Transverse colon (tissue), 4 donors: ENCODE measurements at regions not wholly inside any gene's neighbourhood (a gene's known extent, or its start where the extent isn't known, plus 50 kb on each side); places are given as distances from the start of the nearest gene placed in this dataset.

Experiments used
- DNase-seq: peaks from one replicate; pipeline ENCODE4 v3.0.0-alpha.2; 2019
- H3K27ac ChIP-seq, 4 donors: fragments of 200-600 bp; sonication (generic); 2 replicates each; pipeline ENCODE4 v1.5.1; 2016 to 2018; ENCODE audit warnings: inconsistent platforms in 4 of 4
- H3K27me3 ChIP-seq: fragments of 200-600 bp; sonication (generic); 2 replicates; pipeline ENCODE4 v1.5.1; 2017; ENCODE audit warnings: inconsistent platforms
- H3K36me3 ChIP-seq, 4 donors: fragments of 200-600 bp; sonication (generic); 2 replicates each; pipeline ENCODE4 v1.5.1; 2017 to 2019; ENCODE audit warnings: inconsistent platforms in 4 of 4
- H3K4me1 ChIP-seq, 4 donors: fragments of 200-600 bp; sonication (generic); 2 replicates each; pipeline ENCODE4 v1.5.1; 2017 to 2020; ENCODE audit warnings: inconsistent platforms in 4 of 4
- H3K4me3 ChIP-seq, 4 donors: fragments of 200-600 bp; sonication (generic); 1 replicate in 1 of 4; 2 replicates in 3 of 4; pipeline versions ENCODE4 v1.5.1 to v1.6.1; 2017 to 2019; ENCODE audit warnings: inconsistent platforms in 4 of 4
- H3K9me3 ChIP-seq, 2 donors: fragments of 200-600 bp; sonication (generic); 2 replicates each; pipeline ENCODE4 v1.5.1; 2017 to 2019; ENCODE audit warnings: inconsistent platforms in 2 of 2
- CTCF ChIP-seq, 5 experiments: fragments of 200-600 bp in 3 of 5; fragments of 450-650 bp in 2 of 5; sonication (generic) in 3 of 5; IDR thresholded peaks; 1 replicate in 2 of 5; 2 replicates in 3 of 5; pipeline ENCODE4 v1.5.1; 2016 to 2017; ENCODE audit warnings: antibody characterized with exemption in 5 of 5, inconsistent platforms in 3 of 5, mild to moderate bottlenecking in 2 of 5, moderate library complexity in 1 of 5
- EP300 ChIP-seq: sonication (generic); formaldehyde crosslinking; IDR thresholded peaks from one replicate; pipeline ENCODE4 v1.6.1; 2017; ENCODE audit warnings: antibody characterized with exemption, low read depth
- POLR2A ChIP-seq: fragments of 450-650 bp; IDR thresholded peaks from one replicate; pipeline ENCODE4 v1.6.1; 2016; ENCODE audit warnings: antibody characterized with exemption, mild to moderate bottlenecking, moderate library complexity
- POLR2AphosphoS5 ChIP-seq, 3 donors: sonication (generic); formaldehyde crosslinking; IDR thresholded peaks; one replicate each; pipeline ENCODE4 v1.6.1; 2016; ENCODE audit warnings: antibody characterized with exemption in 3 of 3
- WGBS, 2 donors: methylation state at CpG; one replicate each; pipeline ENCODE4 v1.1.5; 2018; ENCODE audit warnings: low coverage in 1 of 2; 5-methylcytosine and 5-hydroxymethylcytosine counted together
- in situ Hi-C, 4 donors: fragments of 200-750 bp; cut with MboI; loops; one replicate each; pipeline versions ENCODE4 v1.15.0 to v1.15.1; 2017; ENCODE audit warnings: low sequenced_read_pairs in 3 of 4, low pct_ligation_motif_present in 1 of 4, low pct_unique_long_range_greater_than_20kb in 1 of 4
- intact Hi-C: fragments of 100-400 bp; cut with DNase I; formaldehyde crosslinking; loops from one replicate; pipeline ENCODE4 v1.15.1; 2023; ENCODE audit warnings: low total_unique reads

- Histone ChIP-seq H3K27ac (no peak overlapping the region), H3K4me1 (no peaks in the 10 kb centered on the region), H3K36me3 (no peaks in the 10 kb centered on the region), H3K9me3 (no peaks in the 10 kb centered on the region), H3K4me3 (no peak overlapping the region), H3K27me3 (no peaks in the 10 kb centered on the region)
- intact Hi-C loops (no loop called here), in situ Hi-C loops (no loop called here)
- 95 to 97% methylated on average over 2 of the region's 2 CpGs for WGBS, 2 donors
- no peak for TF ChIP-seq CTCF (IDR thresholded peaks at IDR 0.05)
- TF ChIP-seq POLR2AphosphoS5 (IDR thresholded peaks at IDR 0.05), result no peak
- TF ChIP-seq EP300, result no peak
- no peak for TF ChIP-seq POLR2A
- no peak for DNase-seq
Measured at GRCh38 chr2:228648541-228648940, 467.1 kb upstream of the SPHKAP start.

- no peak for TF ChIP-seq CTCF (IDR thresholded peaks at IDR 0.05)
- no peak for TF ChIP-seq POLR2AphosphoS5 (IDR thresholded peaks at IDR 0.05)
- no peak for TF ChIP-seq POLR2A
- no peak for TF ChIP-seq EP300
- H3K9me3 ChIP-seq, result no peaks in the 10 kb centered on the region
- H3K27ac ChIP-seq, result no peak overlapping the region
- in situ Hi-C loops, result no loop called here
- WGBS, 2 donors, result 64 to 75% methylated on average over 1 of the region's 1 CpG
- DNase-seq, result no peak
- H3K4me1 ChIP-seq, result no peaks in the 10 kb centered on the region
- H3K27me3 ChIP-seq, result no peaks in the 10 kb centered on the region
- no peak overlapping the region for H3K4me3 ChIP-seq
- no peaks in the 10 kb centered on the region for H3K36me3 ChIP-seq
- intact Hi-C loops, result no loop called here
Measured at GRCh38 chr2:228646061-228646460, 464.6 kb upstream of the SPHKAP start.

GRCh38 chr2:228644199-228644598 is 462.7 kb upstream of the SPHKAP start:
- TF ChIP-seq POLR2A, result no peak
- TF ChIP-seq POLR2AphosphoS5 (IDR thresholded peaks at IDR 0.05), result no peak
- no peak for TF ChIP-seq CTCF (IDR thresholded peaks at IDR 0.05)
- TF ChIP-seq EP300, result no peak
- no peak overlapping the region for H3K4me3 ChIP-seq
- H3K9me3 ChIP-seq, result no peaks in the 10 kb centered on the region
- no peak overlapping the region for H3K27ac ChIP-seq
- 66 to 75% methylated on average over 2 of the region's 2 CpGs for WGBS, 2 donors
- intact Hi-C loops (no loop called here), in situ Hi-C loops (no loop called here)
- DNase-seq, result no peak
- H3K27me3 ChIP-seq, result no peaks in the 10 kb centered on the region
- no peaks in the 10 kb centered on the region for H3K36me3 ChIP-seq
- no peaks in the 10 kb centered on the region for H3K4me1 ChIP-seq

- Histone ChIP-seq H3K36me3 (no peaks in the 10 kb centered on the region), H3K27ac (no peak overlapping the region), H3K27me3 (no peaks in the 10 kb centered on the region), H3K4me1 (no peaks in the 10 kb centered on the region), H3K9me3 (no peaks in the 10 kb centered on the region), H3K4me3 (no peak overlapping the region)
- intact Hi-C loops (no loop called here), in situ Hi-C loops (no loop called here)
- 80 to 83% methylated on average over 2 of the region's 2 CpGs for WGBS, 2 donors
- TF ChIP-seq POLR2AphosphoS5 (IDR thresholded peaks at IDR 0.05) (no peak), POLR2A (no peak), EP300 (no peak), CTCF (IDR thresholded peaks at IDR 0.05) (no peak)
- DNase-seq, result no peak
Measured at GRCh38 chr2:228642861-228643260, 461.4 kb upstream of the SPHKAP start.
